ENCODE measurements at regions not wholly inside any gene's neighbourhood (a gene's known extent, or its start where the extent isn't known, plus 50 kb on each side); places are given as distances from the start of the nearest gene placed in this dataset.
A peak's percentile ranks its signal among the peaks of the same experiment; 100 is the strongest.

DNA sequence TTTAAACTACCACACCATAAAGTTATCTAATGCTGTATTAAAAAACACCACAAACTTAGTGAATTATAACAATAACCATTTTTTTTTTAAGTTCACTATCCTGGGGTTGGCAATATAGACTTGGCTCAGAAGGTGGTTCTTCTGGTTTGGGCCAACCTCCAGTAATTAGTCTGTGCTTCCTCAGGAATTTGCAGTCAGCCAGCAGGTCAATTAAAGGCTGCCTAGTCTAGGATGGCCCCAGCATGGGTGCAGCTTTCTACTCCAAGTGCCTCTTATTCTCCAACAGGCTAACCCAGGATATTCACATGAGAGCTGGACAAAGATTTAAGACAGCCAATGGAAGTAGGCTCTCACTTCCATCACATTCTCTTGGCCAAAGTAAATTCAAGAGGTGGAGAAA is 379.1 kb upstream of the FIGN start:
- no peaks in the 10 kb centered on the region for H3K36me3 ChIP-seq (ENCODE audit: control insufficient read depth, insufficient read depth, low read length)
- H3K27me3 ChIP-seq (ENCODE audit: control insufficient read depth, insufficient read depth, low read length, poor library complexity, severe bottlenecking), result no peaks in the 10 kb centered on the region
- Mint-ChIP-seq H3K27me3 (ENCODE audit: insufficient read depth) (no peaks in the 10 kb centered on the region), H3K9me3 (no peaks in the 10 kb centered on the region), H3K4me3 (no peak overlapping the region), H3K36me3 (ENCODE audit: low read depth) (no peaks in the 10 kb centered on the region), H3K27ac (no peak overlapping the region), H3K4me1 (peaks cover 6% of the 10 kb centered on the region)
- no peak overlapping the region for H3K4me3 ChIP-seq (ENCODE audit: low read length)
- H3K9me3 ChIP-seq (ENCODE audit: control insufficient read depth, low read length), result no peaks in the 10 kb centered on the region
- peak; percentile 63 for DNase-seq
- no peak overlapping the region for H3K27ac ChIP-seq (ENCODE audit: low read depth, low read length)
- TF ChIP-seq, protein P1, sequence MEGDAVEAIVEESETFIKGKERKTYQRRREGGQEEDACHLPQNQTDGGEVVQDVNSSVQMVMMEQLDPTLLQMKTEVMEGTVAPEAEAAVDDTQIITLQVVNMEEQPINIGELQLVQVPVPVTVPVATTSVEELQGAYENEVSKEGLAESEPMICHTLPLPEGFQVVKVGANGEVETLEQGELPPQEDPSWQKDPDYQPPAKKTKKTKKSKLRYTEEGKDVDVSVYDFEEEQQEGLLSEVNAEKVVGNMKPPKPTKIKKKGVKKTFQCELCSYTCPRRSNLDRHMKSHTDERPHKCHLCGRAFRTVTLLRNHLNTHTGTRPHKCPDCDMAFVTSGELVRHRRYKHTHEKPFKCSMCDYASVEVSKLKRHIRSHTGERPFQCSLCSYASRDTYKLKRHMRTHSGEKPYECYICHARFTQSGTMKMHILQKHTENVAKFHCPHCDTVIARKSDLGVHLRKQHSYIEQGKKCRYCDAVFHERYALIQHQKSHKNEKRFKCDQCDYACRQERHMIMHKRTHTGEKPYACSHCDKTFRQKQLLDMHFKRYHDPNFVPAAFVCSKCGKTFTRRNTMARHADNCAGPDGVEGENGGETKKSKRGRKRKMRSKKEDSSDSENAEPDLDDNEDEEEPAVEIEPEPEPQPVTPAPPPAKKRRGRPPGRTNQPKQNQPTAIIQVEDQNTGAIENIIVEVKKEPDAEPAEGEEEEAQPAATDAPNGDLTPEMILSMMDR (conservative IDR thresholded peaks at IDR 0.05), result no peak
- H3K9ac ChIP-seq (ENCODE audit: extremely low read depth, low read length, poor library complexity, severe bottlenecking), result no peak overlapping the region
- no peaks in the 10 kb centered on the region for H3K4me1 ChIP-seq (ENCODE audit: control insufficient read depth, insufficient read depth, low read length)

DNA sequence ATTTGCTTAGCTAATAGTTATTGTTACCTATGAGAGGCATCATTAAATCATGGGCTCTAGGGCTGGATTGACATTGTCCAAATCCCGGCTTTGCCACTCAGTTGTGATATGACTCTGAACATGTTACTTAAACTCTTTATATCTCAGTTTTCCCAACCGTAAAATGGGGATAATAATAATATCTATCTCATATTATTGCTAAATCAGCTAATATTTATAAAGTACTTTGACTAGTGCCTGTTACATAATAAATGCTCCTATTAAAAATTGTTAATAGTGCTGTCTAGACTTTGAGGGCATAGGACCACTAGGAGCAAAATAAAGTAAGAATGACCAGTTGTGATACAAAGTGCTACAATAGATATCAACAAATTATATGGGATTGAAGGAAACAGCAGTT is 376.3 kb upstream of the FIGN start:
- DNase-seq, result no peak
- Histone ChIP-seq H3K27me3 (ENCODE audit: control insufficient read depth, insufficient read depth, low read length, poor library complexity, severe bottlenecking) (no peaks in the 10 kb centered on the region), H3K36me3 (ENCODE audit: control insufficient read depth, insufficient read depth, low read length) (no peaks in the 10 kb centered on the region), H3K27ac (ENCODE audit: low read depth, low read length) (no peak overlapping the region), H3K4me3 (ENCODE audit: low read length) (no peak overlapping the region), H3K4me1 (ENCODE audit: control insufficient read depth, insufficient read depth, low read length) (no peaks in the 10 kb centered on the region), H3K9ac (ENCODE audit: extremely low read depth, low read length, poor library complexity, severe bottlenecking) (no peak overlapping the region), H3K9me3 (ENCODE audit: control insufficient read depth, low read length) (no peaks in the 10 kb centered on the region)
- H3K4me1 Mint-ChIP-seq, result no peaks in the 10 kb centered on the region
- H3K4me3 Mint-ChIP-seq, result no peak overlapping the region
- WGBS, 2 experiments (ENCODE audit: insufficient coverage in 1 of 2, insufficient read length in 1 of 2), result 100% methylated on average over 1 of the region's 2 CpGs; no CpG with 5 or more reads in 1 of the 2 experiments
- H3K27ac Mint-ChIP-seq, result no peak overlapping the region
- H3K9me3 Mint-ChIP-seq, result no peaks in the 10 kb centered on the region
- TF ChIP-seq, protein P1 (conservative IDR thresholded peaks at IDR 0.05), result no peak
- H3K27me3 Mint-ChIP-seq (ENCODE audit: insufficient read depth), result no peaks in the 10 kb centered on the region
- no peaks in the 10 kb centered on the region for H3K36me3 Mint-ChIP-seq (ENCODE audit: low read depth)

DNA sequence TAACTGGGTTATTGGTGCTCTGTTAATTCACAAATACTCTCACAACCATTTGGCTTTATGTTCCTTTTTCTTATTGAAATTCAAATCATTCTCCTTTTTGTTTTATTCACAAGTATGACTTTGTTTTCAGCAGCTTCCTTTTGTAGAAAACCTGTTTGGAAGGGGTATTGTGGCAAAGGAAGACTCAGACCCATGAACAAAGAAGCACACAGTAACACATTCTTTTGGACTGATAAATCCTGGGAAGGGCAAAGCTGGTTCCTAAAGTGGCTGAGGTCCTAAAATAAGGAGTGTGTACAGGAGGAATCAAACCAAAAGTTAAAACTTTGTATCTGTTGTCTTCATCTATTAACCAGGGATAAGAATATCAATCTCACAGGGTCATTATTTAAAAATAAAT is 374.7 kb upstream of the FIGN start:
- Histone ChIP-seq H3K36me3 (ENCODE audit: control insufficient read depth, insufficient read depth, low read length) (no peaks in the 10 kb centered on the region), H3K4me3 (ENCODE audit: low read length) (no peak overlapping the region), H3K27ac (ENCODE audit: low read depth, low read length) (no peak overlapping the region), H3K9me3 (ENCODE audit: control insufficient read depth, low read length) (no peaks in the 10 kb centered on the region), H3K9ac (ENCODE audit: extremely low read depth, low read length, poor library complexity, severe bottlenecking) (no peak overlapping the region), H3K4me1 (ENCODE audit: control insufficient read depth, insufficient read depth, low read length) (no peaks in the 10 kb centered on the region), H3K27me3 (ENCODE audit: control insufficient read depth, insufficient read depth, low read length, poor library complexity, severe bottlenecking) (no peaks in the 10 kb centered on the region)
- TF ChIP-seq, protein P1 (conservative IDR thresholded peaks at IDR 0.05), result no peak
- no peaks in the 10 kb centered on the region for H3K36me3 Mint-ChIP-seq (ENCODE audit: low read depth)
- no peaks in the 10 kb centered on the region for H3K9me3 Mint-ChIP-seq
- H3K4me1 Mint-ChIP-seq, result no peaks in the 10 kb centered on the region
- H3K4me3 Mint-ChIP-seq, result no peak overlapping the region
- no peaks in the 10 kb centered on the region for H3K27me3 Mint-ChIP-seq (ENCODE audit: insufficient read depth)
- DNase-seq, result no peak
- H3K27ac Mint-ChIP-seq, result no peak overlapping the region

All from endodermal cell (in vitro differentiated cells).